GM18499 (cell line): ENCODE measurements at regions not wholly inside any gene's neighbourhood (a gene's known extent, or its start where the extent isn't known, plus 50 kb on each side); places are given as distances from the start of the nearest gene placed in this dataset.

Experiments used
- ATAC-seq: cut with Tn5 transposase; IDR thresholded peaks from one replicate; pipeline ENCODE4 v1.9.1; 2021; ENCODE audit warnings: moderate number of reproducible peaks; ENCODE audit not compliant: insufficient read depth, unreplicated experiment

DNA sequence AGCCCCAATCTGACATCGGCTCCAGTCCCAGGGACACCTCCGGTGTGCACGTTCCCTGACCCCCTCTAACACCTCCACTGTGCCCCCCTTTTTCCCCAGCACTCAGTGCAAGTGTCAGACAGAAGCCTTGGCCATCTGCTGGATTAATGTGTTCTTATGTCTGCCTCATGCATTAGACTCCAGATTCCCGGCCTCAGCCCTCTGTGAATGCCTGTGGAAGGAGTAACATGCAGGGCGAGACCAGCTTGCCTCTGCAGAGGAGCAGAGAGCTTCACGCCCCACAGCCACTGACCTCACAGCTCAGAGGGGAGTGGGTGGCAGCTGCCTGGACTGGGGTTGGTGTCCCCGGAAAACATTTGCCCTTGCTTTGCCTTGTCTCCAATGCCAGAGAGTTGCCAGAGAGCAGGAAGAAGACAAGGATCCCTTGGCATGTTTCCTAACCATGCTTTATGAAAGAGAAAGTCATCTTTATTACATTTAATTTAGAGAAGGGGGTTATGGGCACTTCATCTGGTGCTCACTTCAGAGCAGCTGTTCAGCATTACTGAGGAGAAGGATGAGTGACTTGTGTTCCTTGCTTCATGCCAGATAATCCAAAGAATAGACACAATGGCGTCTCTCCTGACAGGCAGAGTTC lies 91.6 kb upstream of the CXCL12 start:
- no peak for ATAC-seq

DNA sequence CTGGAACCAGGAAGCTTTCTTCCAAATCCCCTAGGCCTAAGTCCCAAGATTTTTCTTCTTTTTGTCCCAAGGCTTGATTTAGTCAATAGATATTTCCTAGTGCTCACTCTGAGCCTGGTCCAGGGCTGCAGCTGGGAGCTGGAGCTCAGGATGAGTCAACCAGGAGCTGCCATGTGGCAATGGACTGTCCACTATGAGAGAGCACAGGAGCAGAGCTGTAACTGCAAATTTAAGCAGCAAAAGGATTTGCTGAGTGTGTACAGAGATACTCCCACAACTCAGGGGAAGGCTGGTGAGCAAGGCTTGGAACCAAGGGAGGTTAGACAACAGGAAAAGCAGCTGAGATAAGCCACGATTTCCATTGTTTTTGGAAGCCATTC lies 92.1 kb upstream of the CXCL12 start:
- no peak for ATAC-seq

DNA sequence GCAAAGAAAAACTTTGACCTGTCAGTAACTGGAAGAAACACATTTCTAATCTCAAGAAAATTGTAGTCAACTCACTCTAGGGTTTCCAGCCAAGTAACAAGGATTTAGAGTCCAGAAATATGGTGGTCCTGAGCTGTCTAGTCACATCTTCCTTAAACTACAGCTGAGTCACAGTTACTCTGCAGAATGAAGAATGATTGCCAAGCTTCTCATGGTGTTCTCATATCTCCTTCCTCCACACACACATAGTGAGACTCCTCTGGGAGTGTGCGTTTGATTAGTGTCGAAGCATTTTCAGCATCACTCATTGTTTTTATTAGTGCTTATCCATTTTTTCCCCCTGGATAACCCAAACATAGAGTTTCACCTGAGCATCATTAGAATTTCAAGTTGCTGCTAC lies 93.1 kb upstream of the CXCL12 start:
- ATAC-seq, result no peak

DNA sequence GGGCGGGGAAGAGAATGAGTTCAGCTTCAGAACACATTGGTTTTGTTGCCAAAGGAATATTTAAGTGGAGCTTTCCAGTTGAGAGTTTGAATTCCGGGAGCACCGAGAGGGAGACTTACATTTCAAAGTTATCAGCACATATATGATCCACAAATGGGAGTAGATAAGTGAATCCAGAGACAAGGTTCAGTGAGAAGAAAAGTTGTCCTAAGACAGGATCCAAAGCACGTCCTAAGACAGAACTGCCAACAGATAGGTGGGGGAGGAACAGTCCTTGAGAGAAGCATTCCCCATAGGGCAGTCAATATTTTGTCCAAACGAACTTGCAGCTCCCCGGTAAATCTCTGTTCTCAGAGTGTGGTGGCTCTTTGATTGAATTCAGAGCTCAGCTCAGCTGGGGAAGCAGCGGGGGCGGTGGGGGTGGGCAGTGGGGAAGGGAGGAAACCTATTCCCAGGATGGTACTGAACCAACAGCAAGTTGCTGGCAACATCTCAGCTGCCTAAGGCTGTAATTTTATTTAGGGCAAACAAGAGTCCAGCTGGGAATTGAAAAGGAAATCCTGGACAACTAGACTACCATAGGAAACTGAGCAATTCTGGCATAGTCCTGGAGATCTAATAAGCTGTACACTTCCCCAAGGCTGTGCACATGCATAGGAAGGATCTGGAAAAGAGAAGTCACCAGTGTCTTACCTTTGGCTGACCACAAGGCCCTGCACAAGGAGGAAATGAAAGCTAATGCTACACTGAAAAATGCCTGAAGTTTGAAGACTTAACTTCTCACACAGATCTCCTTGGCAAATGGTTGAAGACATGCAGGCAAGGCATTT lies 94.2 kb upstream of the CXCL12 start:
- ATAC-seq, result no peak

DNA sequence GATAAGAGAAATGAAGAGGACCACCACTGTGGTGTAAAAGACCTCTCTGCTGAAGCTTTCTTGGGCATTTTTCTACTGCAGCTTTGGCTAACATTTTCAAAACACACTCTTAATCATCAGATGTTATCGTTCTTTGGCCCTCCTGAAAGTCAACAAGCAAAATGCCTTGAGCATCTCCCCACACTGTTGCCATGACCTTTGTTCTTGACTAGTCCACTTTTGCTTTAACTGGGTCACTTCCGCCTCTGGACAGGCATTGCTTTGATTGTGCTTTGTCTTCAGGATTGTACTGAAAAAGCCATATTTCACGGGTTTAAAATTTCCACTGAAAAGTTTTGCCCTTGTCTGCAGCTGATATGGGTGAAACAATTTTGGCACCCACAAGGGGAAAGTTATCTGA lies 107.8 kb upstream of the CXCL12 start:
- no peak for ATAC-seq

DNA sequence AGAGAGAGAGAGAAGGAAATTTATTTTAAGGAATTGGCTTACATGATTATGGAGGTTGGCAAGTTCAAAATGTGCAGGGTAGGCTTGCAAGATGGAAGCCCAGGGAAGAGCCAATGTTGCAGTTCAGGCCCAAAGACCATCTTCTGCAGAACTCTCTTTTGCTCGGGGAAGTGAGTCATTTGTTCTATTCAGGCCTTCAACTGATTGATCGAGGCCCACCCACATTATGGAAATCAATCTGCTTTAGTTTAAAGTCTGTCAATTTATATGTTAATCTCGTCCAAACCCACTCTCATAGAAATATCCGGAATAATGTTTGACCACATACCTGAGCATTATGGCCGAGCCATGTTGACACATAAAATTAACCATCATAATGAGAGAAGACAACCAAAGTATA lies 113.3 kb upstream of the CXCL12 start:
- ATAC-seq, result no peak

DNA sequence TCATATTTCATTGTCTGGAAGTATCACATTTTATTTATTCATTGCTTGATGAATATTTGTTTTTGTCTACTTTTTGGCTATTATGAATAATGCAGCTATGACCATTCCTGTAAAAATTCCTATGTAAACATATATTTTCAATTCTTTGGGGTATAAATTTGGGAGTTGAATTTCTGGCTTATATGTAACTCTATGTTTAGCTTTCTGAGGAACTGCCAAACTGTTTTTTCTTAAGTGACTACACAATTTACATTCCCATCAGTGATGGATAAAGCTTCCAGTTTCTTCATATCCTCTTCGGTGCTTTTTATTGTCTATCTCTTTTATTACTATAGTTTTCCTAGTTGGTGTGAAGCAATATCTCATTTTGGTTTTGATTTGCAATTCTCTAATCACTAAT lies 115.6 kb upstream of the CXCL12 start:
- ATAC-seq, result no peak

DNA sequence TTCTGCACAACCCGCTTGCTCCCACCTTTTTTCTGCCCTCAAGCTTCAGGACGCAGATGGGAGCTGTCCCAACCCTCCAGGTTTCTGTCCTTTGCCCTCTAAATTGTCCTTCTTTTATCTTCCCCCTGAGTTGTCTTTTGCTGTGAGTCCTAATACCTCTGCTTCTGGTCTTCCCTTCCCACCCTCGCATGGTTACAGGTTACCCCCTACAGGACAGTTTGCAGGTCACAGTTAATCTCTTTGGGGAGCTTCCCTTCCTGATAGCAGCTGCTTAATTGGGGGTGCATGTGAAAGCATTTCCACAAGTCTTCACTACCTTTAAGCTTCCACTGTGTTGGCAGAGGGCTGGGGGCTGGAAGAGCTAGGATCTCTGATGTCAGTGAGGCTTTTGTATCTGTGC lies 121.5 kb upstream of the CXCL12 start:
- ATAC-seq, result no peak

DNA sequence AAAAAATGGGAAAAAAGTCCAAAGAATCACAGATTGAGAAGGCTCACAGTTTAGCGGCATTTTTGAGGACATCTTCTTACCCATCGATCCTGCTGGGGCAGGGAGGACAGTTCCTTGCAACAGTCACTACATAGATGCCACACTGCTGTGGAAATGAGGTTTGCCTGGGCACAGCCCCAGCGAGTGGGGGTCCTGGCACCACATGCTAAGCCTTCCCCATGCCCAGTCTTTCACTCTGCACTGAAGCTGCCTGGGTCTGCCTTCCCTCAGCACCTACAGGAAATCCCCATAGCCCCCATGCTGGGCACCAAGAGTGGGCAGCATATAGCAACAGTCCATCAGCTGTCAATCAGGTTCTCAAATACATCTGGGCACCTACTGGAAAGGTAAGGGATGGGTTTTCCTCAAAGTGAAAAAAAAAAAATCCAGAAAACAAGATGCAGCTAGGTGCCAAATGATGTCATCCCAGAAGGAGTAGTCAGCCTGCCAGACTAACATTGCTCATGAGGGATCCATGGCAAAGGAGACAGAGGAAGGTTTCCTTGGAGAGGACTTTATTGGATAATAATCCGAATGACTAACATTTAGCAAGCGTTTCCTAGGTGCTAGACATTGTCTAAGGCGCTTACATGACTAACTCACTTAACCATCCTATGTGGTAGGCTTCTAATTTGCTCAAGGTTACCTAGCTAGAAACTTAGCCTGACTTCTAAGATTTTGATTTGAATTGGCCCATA lies 125.7 kb upstream of the CXCL12 start:
- ATAC-seq, result no peak

DNA sequence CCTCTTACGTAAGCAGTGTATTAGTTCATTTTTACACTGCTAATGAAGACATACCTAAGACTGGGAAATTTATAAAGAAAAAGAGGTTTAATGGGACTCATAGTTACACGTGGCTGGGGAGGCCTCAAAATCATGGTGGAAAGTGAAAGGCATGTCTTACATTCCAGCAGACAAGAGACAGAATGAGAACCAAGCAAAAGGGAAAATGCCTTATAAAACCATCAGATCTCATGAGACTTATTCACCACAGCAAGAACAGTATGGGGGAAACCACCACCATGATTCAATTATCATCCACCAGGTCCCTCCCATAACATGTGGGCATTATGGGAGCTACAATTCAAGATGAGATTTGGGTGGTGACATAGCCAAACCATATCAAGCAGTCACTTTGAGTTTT lies 126.3 kb upstream of the CXCL12 start:
- no peak for ATAC-seq

DNA sequence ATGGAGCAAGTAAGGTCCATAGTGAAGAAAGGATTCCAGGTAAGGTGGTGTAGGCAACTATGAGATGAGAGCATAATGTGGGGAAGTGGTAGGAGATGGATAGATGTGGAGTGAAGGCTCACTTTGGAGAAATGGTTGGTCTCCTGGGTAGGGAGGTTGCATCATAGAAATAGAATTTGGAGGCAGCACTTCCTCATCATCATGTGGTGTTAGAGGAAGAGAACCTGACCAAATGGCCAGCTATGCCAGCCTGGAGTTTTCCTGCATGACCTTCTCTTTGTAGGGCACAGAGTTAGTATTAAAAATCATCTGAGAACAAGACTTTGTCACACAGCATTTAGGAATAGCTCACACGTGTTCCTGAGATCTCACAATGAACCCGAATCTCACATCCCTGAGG lies 126.7 kb upstream of the CXCL12 start:
- ATAC-seq, result no peak

DNA sequence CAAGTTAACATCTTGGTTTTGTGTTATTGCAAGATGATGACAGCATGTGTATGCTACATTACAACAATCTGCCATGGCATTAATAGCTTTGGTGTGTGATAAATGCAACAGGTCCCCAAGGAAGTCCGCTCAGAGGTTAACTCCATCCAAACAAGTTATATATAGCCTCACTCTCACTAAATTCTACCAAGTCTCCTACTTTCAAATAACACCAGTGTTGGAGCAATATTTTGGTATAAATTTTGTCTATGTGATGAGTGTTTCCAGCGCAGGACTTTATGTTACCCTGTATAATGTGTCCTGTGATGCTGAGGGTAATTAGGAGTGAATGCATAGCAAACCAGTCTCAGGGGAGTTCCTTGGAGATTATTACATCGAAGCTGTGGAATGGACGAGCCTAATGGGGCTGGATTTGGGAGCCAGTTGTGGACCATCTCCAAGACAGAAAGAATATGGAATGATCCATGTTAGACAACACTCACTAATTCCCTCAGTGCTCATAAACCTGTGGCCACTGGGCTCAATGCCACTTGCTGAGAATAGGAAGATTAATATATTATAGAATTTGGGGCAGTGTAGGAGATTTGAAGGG lies 127.6 kb upstream of the CXCL12 start:
- ATAC-seq, result no peak

DNA sequence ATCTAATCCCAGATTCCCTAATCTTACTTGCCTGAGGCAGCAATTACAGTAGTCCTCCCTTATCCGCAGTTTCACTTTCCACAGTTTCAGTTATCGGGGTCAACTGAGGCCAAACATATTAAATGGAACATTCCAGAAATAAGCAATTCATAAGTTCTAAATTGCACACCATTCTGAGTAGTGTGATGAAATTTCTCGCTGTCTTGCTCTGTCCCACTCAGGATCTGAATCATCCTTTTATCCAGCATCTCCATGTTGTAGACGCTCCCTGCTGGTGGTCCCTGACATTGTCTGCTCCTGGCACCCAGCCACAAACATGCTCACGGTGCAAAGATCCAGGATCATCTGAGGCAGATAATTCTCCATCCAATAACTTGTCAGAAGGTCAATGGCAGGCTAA lies 128.7 kb upstream of the CXCL12 start:
- ATAC-seq, result no peak

DNA sequence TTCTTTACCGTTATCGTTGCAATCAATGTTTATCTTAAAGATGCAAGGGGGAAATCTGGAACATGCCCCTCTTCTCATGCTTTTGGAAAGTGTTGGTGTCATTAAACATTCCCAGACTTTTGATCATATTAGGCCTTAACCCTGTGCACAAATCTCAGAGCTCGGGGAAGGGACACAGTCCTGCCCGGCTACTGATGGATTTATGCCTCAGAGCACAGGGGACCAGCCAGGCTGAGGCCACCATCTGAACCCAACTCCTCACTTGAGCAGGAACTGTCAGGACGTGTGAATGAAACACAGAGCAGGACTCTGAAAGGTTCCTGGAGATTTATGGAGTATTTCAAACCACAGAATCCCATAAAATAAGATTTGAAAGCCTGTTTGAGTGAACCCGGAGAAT lies 132.0 kb upstream of the CXCL12 start:
- ATAC-seq, result no peak

DNA sequence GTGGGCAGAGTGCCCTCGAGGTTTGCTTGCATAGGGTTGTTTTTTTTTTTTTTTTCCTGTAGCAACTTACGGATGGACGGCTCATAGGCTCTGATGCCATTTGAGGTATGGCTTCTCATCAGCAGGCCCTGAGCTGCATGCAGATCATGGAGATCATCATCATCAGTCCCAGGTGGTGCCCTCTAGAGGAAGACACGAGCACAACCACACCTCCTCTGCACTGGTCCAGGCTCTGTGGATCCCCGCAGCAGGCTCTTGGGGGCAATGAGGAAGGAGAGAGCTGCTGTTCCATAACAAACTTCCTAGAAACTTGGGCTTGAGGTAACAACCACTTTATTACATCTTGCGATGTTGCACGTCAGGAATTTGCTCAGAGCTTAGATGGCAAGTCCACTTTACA lies 132.7 kb upstream of the CXCL12 start:
- no peak for ATAC-seq

DNA sequence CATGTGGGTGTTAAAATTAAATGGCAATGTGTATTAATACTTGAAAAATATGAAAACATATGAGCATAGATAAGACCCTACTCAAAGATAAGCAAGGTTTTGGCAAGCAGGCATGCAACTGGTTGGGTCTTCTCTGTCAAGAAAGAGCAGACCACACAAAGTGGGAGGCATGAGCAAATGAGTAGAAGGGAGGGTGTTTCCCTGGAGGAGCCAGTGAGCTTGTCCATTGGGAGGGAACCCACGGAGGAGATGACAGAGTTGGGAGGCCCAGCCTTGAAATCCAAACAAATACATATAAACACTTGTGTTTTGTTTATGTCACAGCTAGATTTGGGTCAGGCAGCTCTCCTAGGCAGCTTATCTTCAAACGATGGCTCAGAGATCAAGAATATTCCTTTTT lies 134.5 kb upstream of the CXCL12 start:
- ATAC-seq, result no peak

DNA sequence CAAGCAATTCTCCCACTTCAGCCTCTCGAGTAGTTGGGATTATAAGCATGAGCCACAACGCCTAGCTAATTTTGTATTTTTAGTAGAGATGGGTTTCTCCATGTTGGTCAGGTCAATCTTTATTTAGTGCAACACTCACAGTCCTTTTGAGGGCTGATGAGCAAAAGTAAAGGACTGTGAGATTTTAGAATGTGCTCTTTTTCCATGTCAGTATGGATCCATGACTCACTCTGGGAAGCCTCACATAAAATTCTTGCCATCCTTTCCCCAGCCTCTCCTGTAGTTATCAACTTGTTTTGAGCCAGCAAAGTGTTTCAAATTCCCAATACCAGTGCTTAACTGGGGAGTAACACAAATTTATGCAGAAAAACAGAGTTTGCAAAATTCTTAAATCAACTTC lies 135.8 kb upstream of the CXCL12 start:
- no peak for ATAC-seq

DNA sequence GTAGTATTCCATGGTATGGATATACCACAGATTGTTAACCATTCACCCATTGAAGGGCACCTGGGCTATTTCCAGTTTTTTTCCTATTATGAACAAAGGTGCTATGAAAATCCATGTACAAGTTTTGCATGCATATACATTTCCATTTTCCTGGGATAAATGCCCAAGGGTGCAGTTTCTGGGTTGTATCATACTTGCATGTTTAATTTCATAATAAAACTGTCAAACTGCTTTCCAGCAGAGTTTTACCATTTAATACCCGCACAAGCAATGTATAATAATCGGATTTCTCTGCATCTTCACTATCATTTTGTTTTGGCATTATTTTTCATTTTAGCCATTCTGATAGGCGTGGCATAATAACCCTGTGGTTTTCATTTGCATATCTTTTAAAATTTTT lies 154.3 kb upstream of the CXCL12 start:
- ATAC-seq, result no peak

DNA sequence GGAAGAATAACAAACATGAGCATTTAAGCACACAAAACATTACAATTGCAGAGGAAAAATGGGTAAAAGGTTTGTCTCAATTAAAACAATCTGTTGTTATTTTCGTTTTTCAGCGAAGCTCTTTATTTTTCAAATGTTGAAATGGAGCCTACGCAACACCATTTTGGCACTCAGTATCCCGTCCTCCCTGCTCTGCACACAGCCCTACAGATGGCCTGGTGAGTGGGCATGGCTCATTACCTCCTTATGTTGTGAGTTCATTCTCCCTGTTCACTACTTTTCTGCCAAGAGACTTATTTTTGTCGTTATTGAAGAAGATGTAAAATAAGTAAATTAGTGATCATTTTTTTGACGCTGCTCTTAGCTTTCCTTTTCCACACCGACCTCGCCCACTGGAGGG lies 167.8 kb upstream of the CXCL12 start:
- no peak for ATAC-seq

DNA sequence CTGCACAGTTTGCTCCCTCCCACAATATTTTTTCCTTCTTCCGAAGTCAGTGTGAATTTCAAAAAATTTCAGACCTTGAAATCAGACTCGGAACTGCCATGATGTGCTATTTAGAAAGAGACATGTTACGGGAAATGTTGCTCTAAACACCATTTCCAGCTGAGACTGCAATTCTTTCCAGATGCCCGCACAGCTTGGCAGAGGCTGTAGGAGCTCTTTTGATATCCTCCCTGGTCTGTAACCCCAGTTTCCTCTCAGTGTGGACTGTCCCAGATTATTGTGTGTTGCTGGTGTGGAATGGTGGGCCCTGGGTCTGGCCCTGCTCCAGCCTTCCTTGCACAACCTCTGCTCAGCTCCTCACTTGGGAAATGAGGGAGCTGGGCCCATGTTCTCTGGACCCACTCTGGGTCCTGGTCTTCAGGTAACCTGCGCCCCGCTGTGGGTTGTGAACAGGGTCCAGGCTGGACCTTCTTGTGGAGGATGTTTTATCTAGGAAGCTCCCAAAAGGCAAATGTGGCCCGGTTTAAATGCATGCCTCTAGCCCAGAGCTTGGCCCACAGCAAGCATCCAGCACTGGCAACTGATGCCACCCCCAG lies 172.8 kb upstream of the CXCL12 start:
- ATAC-seq, result no peak

DNA sequence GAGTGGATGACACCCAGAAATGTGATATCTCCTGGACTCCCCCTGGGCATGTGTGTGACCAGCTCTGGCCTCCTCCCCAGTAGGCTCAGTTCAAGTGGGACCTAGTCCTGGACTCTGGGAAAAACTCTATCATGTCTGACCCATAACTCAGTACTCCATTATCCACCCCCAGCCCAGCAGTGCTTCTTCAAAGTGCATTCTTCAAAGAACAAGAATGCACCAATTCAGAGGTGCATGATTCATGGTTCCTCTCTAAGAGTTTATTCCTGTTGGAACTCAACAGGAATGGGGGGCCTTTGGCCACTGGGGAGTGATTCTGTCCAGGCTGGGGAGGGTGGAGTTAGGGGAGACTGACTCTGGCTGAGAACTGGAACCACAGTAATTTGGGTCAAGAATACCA lies 173.6 kb upstream of the CXCL12 start:
- no peak for ATAC-seq
